ENCODE measurements at regions not wholly inside any gene's neighbourhood (a gene's known extent, or its start where the extent isn't known, plus 50 kb on each side); places are given as distances from the start of the nearest gene placed in this dataset.

DNA sequence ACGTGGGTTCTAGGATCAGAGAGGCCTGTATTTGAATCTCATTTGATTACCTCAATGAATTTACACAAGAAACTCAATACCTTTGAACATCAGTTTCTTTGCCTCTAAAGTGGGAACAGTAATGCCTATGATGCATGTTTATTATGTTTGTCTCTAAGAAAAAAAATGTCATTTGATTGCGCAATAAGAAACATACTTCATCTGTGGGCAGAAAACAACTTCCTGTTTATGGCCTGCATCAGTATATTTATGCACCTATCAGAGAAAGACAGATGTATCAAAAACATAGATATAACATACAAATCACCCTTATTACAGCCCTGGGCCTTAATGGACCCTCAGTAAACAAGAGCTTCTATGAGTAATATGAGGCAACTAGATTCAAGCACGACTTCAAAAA lies 516.4 kb upstream of the ARID1B start:
- Histone ChIP-seq H3K9ac (ENCODE audit: control insufficient read depth, extremely low read depth, insufficient read depth, low read length) (no peak overlapping the region), H3K27me3 (ENCODE audit: control insufficient read depth, extremely low read depth, insufficient read depth, low read length) (no peaks in the 10 kb centered on the region), H3K36me3 (ENCODE audit: control insufficient read depth in 2 of 2, extremely low read depth in 1 of 2, insufficient read depth in 2 of 2, low read length in 2 of 2) (no peaks in the 10 kb centered on the region), H4K20me1 (ENCODE audit: control insufficient read depth, extremely low read depth, insufficient read depth, low read length) (no peaks in the 10 kb centered on the region), H2AFZ (ENCODE audit: control insufficient read depth, low read length) (no peak overlapping the region), H3K27ac (ENCODE audit: control insufficient read depth, insufficient read depth, low read length) (no peak overlapping the region), H3K9me3 (ENCODE audit: control insufficient read depth, low read depth, low read length) (no peaks in the 10 kb centered on the region), H3K4me3 (ENCODE audit: control insufficient read depth in 2 of 3, extremely low read depth in 1 of 3, insufficient read depth in 2 of 3, low read depth in 1 of 3, low read length in 3 of 3) (no peak overlapping the region), H3K4me2 (ENCODE audit: control insufficient read depth, extremely low read depth, insufficient read depth, low read depth, low read length) (no peak overlapping the region), H3K4me1 (ENCODE audit: control insufficient read depth, extremely low read depth, insufficient read depth, low read length) (no peaks in the 10 kb centered on the region), H3K79me2 (ENCODE audit: control insufficient read depth, insufficient read depth, low read length) (no peaks in the 10 kb centered on the region), H3K9me1 (ENCODE audit: control insufficient read depth, extremely low read depth, insufficient read depth, low read length) (no peaks in the 10 kb centered on the region)
- TF ChIP-seq, protein P1, sequence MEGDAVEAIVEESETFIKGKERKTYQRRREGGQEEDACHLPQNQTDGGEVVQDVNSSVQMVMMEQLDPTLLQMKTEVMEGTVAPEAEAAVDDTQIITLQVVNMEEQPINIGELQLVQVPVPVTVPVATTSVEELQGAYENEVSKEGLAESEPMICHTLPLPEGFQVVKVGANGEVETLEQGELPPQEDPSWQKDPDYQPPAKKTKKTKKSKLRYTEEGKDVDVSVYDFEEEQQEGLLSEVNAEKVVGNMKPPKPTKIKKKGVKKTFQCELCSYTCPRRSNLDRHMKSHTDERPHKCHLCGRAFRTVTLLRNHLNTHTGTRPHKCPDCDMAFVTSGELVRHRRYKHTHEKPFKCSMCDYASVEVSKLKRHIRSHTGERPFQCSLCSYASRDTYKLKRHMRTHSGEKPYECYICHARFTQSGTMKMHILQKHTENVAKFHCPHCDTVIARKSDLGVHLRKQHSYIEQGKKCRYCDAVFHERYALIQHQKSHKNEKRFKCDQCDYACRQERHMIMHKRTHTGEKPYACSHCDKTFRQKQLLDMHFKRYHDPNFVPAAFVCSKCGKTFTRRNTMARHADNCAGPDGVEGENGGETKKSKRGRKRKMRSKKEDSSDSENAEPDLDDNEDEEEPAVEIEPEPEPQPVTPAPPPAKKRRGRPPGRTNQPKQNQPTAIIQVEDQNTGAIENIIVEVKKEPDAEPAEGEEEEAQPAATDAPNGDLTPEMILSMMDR (optimal IDR thresholded peaks at IDR 0.05 in 1 of 3, IDR thresholded peaks at IDR 0.05 in 1 of 3, conservative IDR thresholded peaks at IDR 0.05 in 1 of 3; ENCODE audit: extremely low read depth in 1 of 3, insufficient read depth in 2 of 3, low read length in 3 of 3) = no peak
- no peak for TF ChIP-seq EZH2 (IDR thresholded peaks at IDR 0.05; ENCODE audit: low read length)
- FAIRE-seq (no peak), DNase-seq (ENCODE audit: low read depth, low spot score) (no peak)
- dilution Hi-C loops (cut with MboI; ENCODE audit: extremely low pct_ligation_motif_present, low sequenced_read_pairs) = no loop called here

DNA sequence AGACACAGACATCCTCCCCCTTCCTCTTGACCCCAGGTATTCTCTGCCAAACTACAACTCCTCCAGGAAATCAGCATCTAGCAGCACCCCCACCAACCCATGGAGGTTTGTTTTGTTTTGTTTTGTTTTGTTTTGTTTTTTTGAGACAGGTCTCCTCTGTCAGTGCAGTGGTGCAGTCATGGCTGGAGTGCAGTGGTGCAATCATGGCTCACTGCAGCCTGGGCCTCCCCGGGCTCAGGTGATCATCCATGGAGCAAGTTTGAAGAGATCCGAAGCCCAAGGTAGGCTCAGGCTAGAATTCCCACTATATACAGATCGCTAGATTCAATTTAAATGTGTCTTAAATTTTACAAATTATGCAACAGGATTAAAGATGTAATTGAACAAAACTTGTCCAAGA lies 518.2 kb upstream of the ARID1B start:
- DNase-seq (ENCODE audit: low read depth, low spot score) (no peak), FAIRE-seq (no peak)
- H3K4me2 ChIP-seq (ENCODE audit: control insufficient read depth, extremely low read depth, insufficient read depth, low read depth, low read length) = no peak overlapping the region
- no peaks in the 10 kb centered on the region for H3K9me3 ChIP-seq (ENCODE audit: control insufficient read depth, low read depth, low read length)
- H3K9ac ChIP-seq (ENCODE audit: control insufficient read depth, extremely low read depth, insufficient read depth, low read length) = no peak overlapping the region
- H3K9me1 ChIP-seq (ENCODE audit: control insufficient read depth, extremely low read depth, insufficient read depth, low read length) = no peaks in the 10 kb centered on the region
- H3K27me3 ChIP-seq (ENCODE audit: control insufficient read depth, extremely low read depth, insufficient read depth, low read length) = no peaks in the 10 kb centered on the region
- H3K4me1 ChIP-seq (ENCODE audit: control insufficient read depth, extremely low read depth, insufficient read depth, low read length) = no peaks in the 10 kb centered on the region
- no peaks in the 10 kb centered on the region for H4K20me1 ChIP-seq (ENCODE audit: control insufficient read depth, extremely low read depth, insufficient read depth, low read length)
- TF ChIP-seq, protein P1 (optimal IDR thresholded peaks at IDR 0.05 in 1 of 3, IDR thresholded peaks at IDR 0.05 in 1 of 3, conservative IDR thresholded peaks at IDR 0.05 in 1 of 3; ENCODE audit: extremely low read depth in 1 of 3, insufficient read depth in 2 of 3, low read length in 3 of 3) = no peak
- TF ChIP-seq EZH2 (IDR thresholded peaks at IDR 0.05; ENCODE audit: low read length) = no peak
- H3K79me2 ChIP-seq (ENCODE audit: control insufficient read depth, insufficient read depth, low read length) = no peaks in the 10 kb centered on the region
- dilution Hi-C loops (cut with MboI; ENCODE audit: extremely low pct_ligation_motif_present, low sequenced_read_pairs) = no loop called here
- no peaks in the 10 kb centered on the region for H3K36me3 ChIP-seq (ENCODE audit: control insufficient read depth in 2 of 2, extremely low read depth in 1 of 2, insufficient read depth in 2 of 2, low read length in 2 of 2)
- no peak overlapping the region for H3K27ac ChIP-seq (ENCODE audit: control insufficient read depth, insufficient read depth, low read length)
- no peak overlapping the region for H3K4me3 ChIP-seq (ENCODE audit: control insufficient read depth in 2 of 3, extremely low read depth in 1 of 3, insufficient read depth in 2 of 3, low read depth in 1 of 3, low read length in 3 of 3)
- no peak overlapping the region for H2AFZ ChIP-seq (ENCODE audit: control insufficient read depth, low read length)

Data from keratinocyte (primary cell).